Ovary (tissue), 3 donors: ENCODE measurements at regions not wholly inside any gene's neighbourhood (a gene's known extent, or its start where the extent isn't known, plus 50 kb on each side); places are given as distances from the start of the nearest gene placed in this dataset.
"Not testable (repeated sequence)": the region's sequence is repeated elsewhere in the genome, so short reads cannot be mapped to it uniquely, and the experiment has no call there.

Experiments used
- CTCF ChIP-seq, 3 donors: fragments of 450-650 bp in 2 of 3; fragments of 200-600 bp in 1 of 3; IDR thresholded peaks; one replicate each; pipeline versions ENCODE4 v1.5.1 to v1.8.0; 2016 to 2022; ENCODE audit warnings: antibody characterized with exemption in 3 of 3, mild to moderate bottlenecking in 1 of 3
- POLR2A ChIP-seq: fragments of 450-650 bp; IDR thresholded peaks from one replicate; pipeline ENCODE4 v1.6.1; 2017; ENCODE audit warnings: antibody characterized with exemption, mild to moderate bottlenecking, moderate library complexity
- donor health status: DM: no; HTN: no; CAD: no.

GRCh38 chr5:115691814-115692213 lies 66.0 kb upstream of the TMED7 start:
- TF ChIP-seq POLR2A; CTCF (IDR thresholded peaks at IDR 0.05): not testable (repeated sequence)
